ENCODE measurements at regions not wholly inside any gene's neighbourhood (a gene's known extent, or its start where the extent isn't known, plus 50 kb on each side); places are given as distances from the start of the nearest gene placed in this dataset.

- TF ChIP-seq EZH2 (IDR thresholded peaks at IDR 0.05; ENCODE audit: low read length, missing control alignments) (no peak), CTCF (conservative IDR thresholded peaks at IDR 0.05 in 1 of 2, IDR thresholded peaks at IDR 0.05 in 1 of 2; ENCODE audit: low read depth in 1 of 2, low read length in 2 of 2) (no peak)
These were observed 569.3 kb upstream of the CCDC179 start for GRCh38 chr11:23429569-23429968.
